GM20000 (cell line): ENCODE measurements at regions not wholly inside any gene's neighbourhood (a gene's known extent, or its start where the extent isn't known, plus 50 kb on each side); places are given as distances from the start of the nearest gene placed in this dataset.
"Not testable (repeated sequence)": the region's sequence is repeated elsewhere in the genome, so short reads cannot be mapped to it uniquely, and the experiment has no call there.

ENCODE experiments used
- DNase-seq: peaks from one replicate; pipeline ENCODE4 v3.0.0; 2012; ENCODE audit warnings: low spot score
- TF ChIP-seq, protein P1 (sequence below): IDR thresholded peaks from 2 replicates; pipeline ENCODE4 v1.5.1; 2012; ENCODE audit warnings: mild to moderate bottlenecking, control low read depth; ENCODE audit errors: extremely low read depth, missing control alignments

DNA sequence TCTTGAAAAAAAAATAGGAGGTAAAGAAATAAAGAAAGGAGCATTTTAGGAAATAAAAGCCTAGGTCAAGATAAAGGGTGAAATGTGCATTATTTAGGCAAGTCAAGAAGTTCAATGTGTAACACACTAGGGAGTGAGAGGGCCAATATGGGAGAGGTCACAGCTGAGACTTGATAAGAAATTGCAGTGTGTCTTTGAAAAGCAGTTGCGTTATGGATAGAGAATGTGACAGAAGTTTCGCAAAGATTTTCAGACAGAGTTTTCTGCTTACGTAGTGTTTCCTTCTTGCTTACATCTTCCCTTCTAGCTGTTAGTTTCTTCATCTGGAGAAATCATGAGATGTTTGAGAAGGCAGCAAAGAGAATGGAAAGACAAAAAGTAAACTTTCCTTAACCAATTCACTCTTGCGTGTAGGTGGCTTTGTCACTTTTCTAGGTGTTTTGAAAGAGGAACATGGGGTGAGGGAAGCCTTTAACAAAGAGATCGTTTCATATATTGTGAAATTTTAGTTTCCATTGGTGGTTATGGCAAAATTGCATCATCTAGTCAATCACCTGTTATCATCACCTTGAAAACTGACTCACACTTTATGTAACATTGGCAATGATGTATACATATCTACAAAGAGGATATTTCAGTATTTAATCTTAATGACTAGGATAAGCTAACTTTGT is 975.5 kb downstream of the OLFM4 start:
- TF ChIP-seq, protein P1, sequence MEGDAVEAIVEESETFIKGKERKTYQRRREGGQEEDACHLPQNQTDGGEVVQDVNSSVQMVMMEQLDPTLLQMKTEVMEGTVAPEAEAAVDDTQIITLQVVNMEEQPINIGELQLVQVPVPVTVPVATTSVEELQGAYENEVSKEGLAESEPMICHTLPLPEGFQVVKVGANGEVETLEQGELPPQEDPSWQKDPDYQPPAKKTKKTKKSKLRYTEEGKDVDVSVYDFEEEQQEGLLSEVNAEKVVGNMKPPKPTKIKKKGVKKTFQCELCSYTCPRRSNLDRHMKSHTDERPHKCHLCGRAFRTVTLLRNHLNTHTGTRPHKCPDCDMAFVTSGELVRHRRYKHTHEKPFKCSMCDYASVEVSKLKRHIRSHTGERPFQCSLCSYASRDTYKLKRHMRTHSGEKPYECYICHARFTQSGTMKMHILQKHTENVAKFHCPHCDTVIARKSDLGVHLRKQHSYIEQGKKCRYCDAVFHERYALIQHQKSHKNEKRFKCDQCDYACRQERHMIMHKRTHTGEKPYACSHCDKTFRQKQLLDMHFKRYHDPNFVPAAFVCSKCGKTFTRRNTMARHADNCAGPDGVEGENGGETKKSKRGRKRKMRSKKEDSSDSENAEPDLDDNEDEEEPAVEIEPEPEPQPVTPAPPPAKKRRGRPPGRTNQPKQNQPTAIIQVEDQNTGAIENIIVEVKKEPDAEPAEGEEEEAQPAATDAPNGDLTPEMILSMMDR, result no peak
- DNase-seq, result no peak

DNA sequence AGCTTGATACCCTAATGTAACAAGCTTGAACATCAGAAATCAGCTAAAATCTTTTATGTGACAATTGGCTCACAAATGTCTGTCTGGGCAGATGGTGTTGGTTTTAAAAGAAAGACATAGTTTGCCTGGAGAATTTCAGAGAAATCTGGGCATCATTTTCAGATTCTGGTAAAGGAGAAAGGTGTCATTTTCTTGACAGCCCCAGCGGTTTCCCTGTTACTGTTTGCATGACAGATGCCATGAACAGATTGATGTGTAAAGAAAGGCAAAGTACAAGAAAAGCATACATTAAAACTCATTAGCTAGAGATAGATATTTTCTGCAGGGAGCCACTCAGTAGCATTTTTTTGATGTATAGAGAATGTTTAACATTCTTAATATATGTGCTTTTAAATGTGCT is 987.9 kb downstream of the OLFM4 start:
- TF ChIP-seq, protein P1, result no peak
- DNase-seq, result no peak

DNA sequence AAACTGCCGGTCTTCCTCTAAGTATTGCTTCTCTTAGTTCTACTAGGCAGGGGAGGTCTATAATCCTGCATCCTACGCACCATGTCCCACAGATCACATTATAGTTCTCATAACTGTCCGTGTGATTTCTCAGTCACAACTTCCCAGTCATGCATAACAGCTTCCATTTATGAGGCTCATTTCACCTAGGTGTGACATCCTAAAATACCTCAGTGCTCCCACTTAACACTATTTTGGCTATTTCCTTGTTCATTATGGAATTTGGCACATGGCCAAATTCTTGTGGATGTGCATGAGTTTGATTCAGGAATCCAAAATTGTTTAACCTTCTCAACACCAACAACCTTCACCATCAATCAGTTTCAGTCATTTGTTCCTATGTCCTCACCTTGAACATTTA is 989.9 kb downstream of the OLFM4 start:
- TF ChIP-seq, protein P1, result no peak
- DNase-seq, result no peak

DNA sequence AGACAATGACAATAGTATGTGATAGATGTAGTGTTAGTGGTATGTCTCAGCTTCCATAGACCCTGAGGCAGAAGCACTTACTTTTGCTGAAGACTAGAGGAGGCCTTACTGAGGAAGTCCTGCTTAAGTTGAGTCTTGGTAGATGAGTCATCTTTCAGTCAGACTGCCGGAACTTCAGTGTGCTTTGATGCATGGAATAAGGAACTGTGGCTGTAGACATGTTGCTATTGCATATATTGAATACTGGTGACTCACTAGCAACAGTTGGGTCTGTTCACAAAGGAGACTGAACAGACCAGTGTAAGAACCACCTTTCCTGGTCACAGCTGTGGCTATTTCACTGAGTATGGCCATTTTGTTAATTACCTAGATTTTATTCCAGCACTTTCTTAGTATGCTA is 1000.6 kb downstream of the OLFM4 start:
- peak; percentile 28 for DNase-seq

GRCh38 chr13:54029720-54030119 is 1001.1 kb downstream of the OLFM4 start:
- TF ChIP-seq, protein P1, result no peak
- DNase-seq, result no peak

More for the DNA sequence above, 1000.6 kb downstream of the OLFM4 start:
- TF ChIP-seq, protein P1, result no peak

DNA sequence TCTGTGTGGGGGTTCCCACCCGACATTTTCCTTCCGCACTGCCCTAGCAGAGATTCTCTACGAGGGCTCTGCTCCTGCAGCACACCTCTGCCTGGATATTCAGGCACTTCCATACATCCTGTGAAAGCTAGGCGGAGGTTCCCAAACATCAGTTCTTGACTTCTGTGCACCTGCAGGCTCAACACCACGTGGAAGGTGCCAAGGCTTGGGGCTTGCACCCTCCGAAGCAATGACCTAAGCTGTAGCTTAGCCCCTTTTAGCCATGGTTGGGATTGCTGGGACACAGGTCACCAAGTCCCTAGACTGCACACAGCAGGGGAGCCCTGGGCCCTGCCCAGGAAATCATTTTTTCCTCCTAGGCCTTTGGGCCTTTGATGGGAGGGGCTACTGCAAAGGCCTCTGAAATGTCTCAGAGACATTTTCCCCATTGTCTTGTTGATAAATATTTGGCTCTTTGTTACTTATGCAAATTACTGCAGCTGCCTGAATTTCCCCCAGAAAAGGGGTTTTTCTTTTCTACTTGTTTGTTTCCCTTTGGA is 1004.8 kb downstream of the OLFM4 start:
- no peak for DNase-seq
- TF ChIP-seq, protein P1, result no peak

GRCh38 chr13:54034047-54034446 is 1005.4 kb downstream of the OLFM4 start:
- no peak for DNase-seq
- TF ChIP-seq, protein P1, result no peak

DNA sequence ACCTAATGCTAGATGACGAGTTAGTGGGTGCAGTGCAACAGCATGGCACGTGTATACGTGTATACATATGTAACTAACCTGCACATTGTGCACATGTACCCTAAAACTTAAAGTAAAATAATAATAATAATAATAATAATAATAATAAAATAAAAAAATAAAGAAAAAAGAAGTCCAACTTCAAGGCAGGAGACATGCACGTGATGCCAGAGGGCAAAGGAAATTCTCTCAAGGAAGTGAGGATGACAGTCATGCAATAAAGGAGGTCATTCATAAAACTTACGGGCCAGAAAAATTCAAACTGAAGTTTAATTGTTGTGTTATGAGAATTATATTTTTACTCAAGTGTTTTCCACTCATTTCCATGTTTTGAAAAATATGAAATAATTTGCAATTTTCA is 1028.8 kb downstream of the OLFM4 start:
- DNase-seq, result not testable (repeated sequence)

GRCh38 chr13:54069958-54070357 is 1041.3 kb downstream of the OLFM4 start:
- DNase-seq, result not testable (repeated sequence)
